ENCODE measurements at regions not wholly inside any gene's neighbourhood (a gene's known extent, or its start where the extent isn't known, plus 50 kb on each side); places are given as distances from the start of the nearest gene placed in this dataset.

DNA sequence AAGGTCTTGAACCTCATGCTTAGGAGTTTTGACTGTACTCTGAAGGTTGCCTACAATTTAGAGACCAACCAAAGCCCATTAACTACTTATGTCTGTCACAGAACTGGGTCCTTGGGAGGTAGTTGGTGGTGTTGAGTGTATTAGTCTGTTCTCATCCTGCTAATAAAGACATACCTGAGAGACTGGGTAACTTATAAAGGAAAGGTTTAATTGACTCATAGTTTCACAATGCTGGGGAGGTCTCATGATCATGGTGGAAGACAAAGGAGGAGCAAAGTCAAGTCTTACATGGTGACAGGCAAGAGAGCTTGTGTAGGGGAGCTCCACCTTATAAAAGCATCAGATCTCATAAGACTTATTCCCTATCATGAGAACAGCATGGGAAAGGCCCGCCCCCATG, 319.6 kb upstream of the ZMIZ1 start:
- H3K27me3 ChIP-seq (ENCODE audit: control insufficient read depth, insufficient read depth, low read length) = peaks cover 2% of the 10 kb centered on the region
- no peak for TF ChIP-seq EZH2 (IDR thresholded peaks at IDR 0.05; ENCODE audit: low read length, missing control alignments)
- TF ChIP-seq, protein P1, sequence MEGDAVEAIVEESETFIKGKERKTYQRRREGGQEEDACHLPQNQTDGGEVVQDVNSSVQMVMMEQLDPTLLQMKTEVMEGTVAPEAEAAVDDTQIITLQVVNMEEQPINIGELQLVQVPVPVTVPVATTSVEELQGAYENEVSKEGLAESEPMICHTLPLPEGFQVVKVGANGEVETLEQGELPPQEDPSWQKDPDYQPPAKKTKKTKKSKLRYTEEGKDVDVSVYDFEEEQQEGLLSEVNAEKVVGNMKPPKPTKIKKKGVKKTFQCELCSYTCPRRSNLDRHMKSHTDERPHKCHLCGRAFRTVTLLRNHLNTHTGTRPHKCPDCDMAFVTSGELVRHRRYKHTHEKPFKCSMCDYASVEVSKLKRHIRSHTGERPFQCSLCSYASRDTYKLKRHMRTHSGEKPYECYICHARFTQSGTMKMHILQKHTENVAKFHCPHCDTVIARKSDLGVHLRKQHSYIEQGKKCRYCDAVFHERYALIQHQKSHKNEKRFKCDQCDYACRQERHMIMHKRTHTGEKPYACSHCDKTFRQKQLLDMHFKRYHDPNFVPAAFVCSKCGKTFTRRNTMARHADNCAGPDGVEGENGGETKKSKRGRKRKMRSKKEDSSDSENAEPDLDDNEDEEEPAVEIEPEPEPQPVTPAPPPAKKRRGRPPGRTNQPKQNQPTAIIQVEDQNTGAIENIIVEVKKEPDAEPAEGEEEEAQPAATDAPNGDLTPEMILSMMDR (conservative IDR thresholded peaks at IDR 0.05 in 1 of 2, IDR thresholded peaks at IDR 0.05 in 1 of 2; ENCODE audit: low read depth in 1 of 2, low read length in 2 of 2) = no peak
- no peak overlapping the region for H3K27ac ChIP-seq (ENCODE audit: insufficient read depth, low read length)
- DNase-seq (ENCODE audit: low read depth in 2 of 2) = no peak
- H3K36me3 ChIP-seq (ENCODE audit: control insufficient read depth, insufficient read depth, low read length) = no peaks in the 10 kb centered on the region
- H3K9ac ChIP-seq (ENCODE audit: insufficient read depth, low read length) = no peak overlapping the region
- no peaks in the 10 kb centered on the region for H3K79me2 ChIP-seq (ENCODE audit: control insufficient read depth, insufficient read depth, low read length)
- peaks cover 2% of the 10 kb centered on the region for H3K4me1 ChIP-seq (ENCODE audit: control insufficient read depth, extremely low read depth, insufficient read depth, low read length)
- H3K4me2 ChIP-seq (ENCODE audit: extremely low read depth, insufficient read depth, low read length) = no peak overlapping the region
- H3K9me3 ChIP-seq (ENCODE audit: control insufficient read depth, insufficient read depth, low read depth, low read length) = no peaks in the 10 kb centered on the region
- H3K4me3 ChIP-seq (replicated peaks in 1 of 4; ENCODE audit: control extremely low read depth in 1 of 4, insufficient read depth in 1 of 4, low read depth in 3 of 4, low read length in 4 of 4) = no peak overlapping the region
- H2AFZ ChIP-seq (ENCODE audit: low read length) = no peak overlapping the region
- H4K20me1 ChIP-seq (ENCODE audit: control insufficient read depth, extremely low read depth, insufficient read depth, low read length) = no peaks in the 10 kb centered on the region

- no peak overlapping the region for H3K4me2 ChIP-seq (ENCODE audit: extremely low read depth, insufficient read depth, low read length)
- no peak overlapping the region for H3K27ac ChIP-seq (ENCODE audit: insufficient read depth, low read length)
- TF ChIP-seq, protein P1 (conservative IDR thresholded peaks at IDR 0.05 in 1 of 2, IDR thresholded peaks at IDR 0.05 in 1 of 2; ENCODE audit: low read depth in 1 of 2, low read length in 2 of 2) = no peak
- no peak for TF ChIP-seq EZH2 (IDR thresholded peaks at IDR 0.05; ENCODE audit: low read length, missing control alignments)
- no peaks in the 10 kb centered on the region for H4K20me1 ChIP-seq (ENCODE audit: control insufficient read depth, extremely low read depth, insufficient read depth, low read length)
- no peaks in the 10 kb centered on the region for H3K9me3 ChIP-seq (ENCODE audit: control insufficient read depth, insufficient read depth, low read depth, low read length)
- peaks cover 7% of the 10 kb centered on the region for H3K4me1 ChIP-seq (ENCODE audit: control insufficient read depth, extremely low read depth, insufficient read depth, low read length)
- H3K36me3 ChIP-seq (ENCODE audit: control insufficient read depth, insufficient read depth, low read length) = no peaks in the 10 kb centered on the region
- no peak overlapping the region for H2AFZ ChIP-seq (ENCODE audit: low read length)
- H3K27me3 ChIP-seq (ENCODE audit: control insufficient read depth, insufficient read depth, low read length) = peaks cover 2% of the 10 kb centered on the region
- H3K4me3 ChIP-seq (replicated peaks in 1 of 4; ENCODE audit: control extremely low read depth in 1 of 4, insufficient read depth in 1 of 4, low read depth in 3 of 4, low read length in 4 of 4) = no peak overlapping the region
- no peak overlapping the region for H3K9ac ChIP-seq (ENCODE audit: insufficient read depth, low read length)
- no peaks in the 10 kb centered on the region for H3K79me2 ChIP-seq (ENCODE audit: control insufficient read depth, insufficient read depth, low read length)
- DNase-seq (ENCODE audit: low read depth in 2 of 2) = peak in 1 of 2 donors; percentile 68
Observed at GRCh38 chr10:78749898-78750297, 318.9 kb upstream of the ZMIZ1 start.

DNA sequence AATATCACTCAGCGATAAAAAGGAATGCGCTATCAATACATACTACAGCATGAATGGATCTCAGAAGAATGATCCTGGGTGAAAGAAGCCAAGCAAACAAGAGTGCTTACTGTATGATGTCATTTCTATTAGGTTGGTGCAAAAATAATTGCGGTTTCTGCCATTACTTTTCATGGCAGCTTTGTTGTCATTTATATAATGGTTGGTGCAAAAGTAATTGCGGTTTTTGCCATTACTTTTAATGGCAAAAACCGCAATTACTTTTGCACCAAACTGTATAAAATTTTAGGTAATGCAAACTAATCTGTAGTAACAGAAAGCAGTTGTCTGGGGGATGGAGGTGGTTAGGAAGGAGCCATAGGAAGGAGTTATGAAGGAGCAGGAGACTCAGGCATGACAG, 318.3 kb upstream of the ZMIZ1 start:
- no peaks in the 10 kb centered on the region for H4K20me1 ChIP-seq (ENCODE audit: control insufficient read depth, extremely low read depth, insufficient read depth, low read length)
- H3K27me3 ChIP-seq (ENCODE audit: control insufficient read depth, insufficient read depth, low read length) = peaks cover 2% of the 10 kb centered on the region
- DNase-seq (ENCODE audit: low read depth in 2 of 2) = no peak
- H3K4me1 ChIP-seq (ENCODE audit: control insufficient read depth, extremely low read depth, insufficient read depth, low read length) = peaks cover 11% of the 10 kb centered on the region
- no peaks in the 10 kb centered on the region for H3K36me3 ChIP-seq (ENCODE audit: control insufficient read depth, insufficient read depth, low read length)
- H3K4me3 ChIP-seq (replicated peaks in 1 of 4; ENCODE audit: control extremely low read depth in 1 of 4, insufficient read depth in 1 of 4, low read depth in 3 of 4, low read length in 4 of 4) = no peak overlapping the region
- no peaks in the 10 kb centered on the region for H3K9me3 ChIP-seq (ENCODE audit: control insufficient read depth, insufficient read depth, low read depth, low read length)
- no peak overlapping the region for H2AFZ ChIP-seq (ENCODE audit: low read length)
- H3K79me2 ChIP-seq (ENCODE audit: control insufficient read depth, insufficient read depth, low read length) = no peaks in the 10 kb centered on the region
- no peak overlapping the region for H3K27ac ChIP-seq (ENCODE audit: insufficient read depth, low read length)
- TF ChIP-seq, protein P1 (conservative IDR thresholded peaks at IDR 0.05 in 1 of 2, IDR thresholded peaks at IDR 0.05 in 1 of 2; ENCODE audit: low read depth in 1 of 2, low read length in 2 of 2) = no peak
- TF ChIP-seq EZH2 (IDR thresholded peaks at IDR 0.05; ENCODE audit: low read length, missing control alignments) = no peak
- no peak overlapping the region for H3K4me2 ChIP-seq (ENCODE audit: extremely low read depth, insufficient read depth, low read length)
- no peak overlapping the region for H3K9ac ChIP-seq (ENCODE audit: insufficient read depth, low read length)
